MCF 10A (cell line): ENCODE measurements at regions not wholly inside any gene's neighbourhood (a gene's known extent, or its start where the extent isn't known, plus 50 kb on each side); places are given as distances from the start of the nearest gene placed in this dataset.

ENCODE experiments used
- BruUV-seq: library from RNA; stranded (reverse); fragments of 400-500 nt; replicated peaks from 2 replicates; lab custom pipeline; 2021; lab: Mats Ljungman, UMichigan
- CTCF ChIA-PET: fragments of 300-600 bp; sonication (Branson Sonifier 250); formaldehyde crosslinking; extraction: SDS; loops from one replicate; lab custom pipeline; 2021; ENCODE audit warnings: antibody characterized with exemption, inconsistent platforms; lab: Yijun Ruan, JAX
- POLR2A ChIA-PET: fragments of 300-600, 350-650 bp; sonication (Branson Sonifier 250); formaldehyde crosslinking; extraction: SDS; loops from one replicate; lab custom pipeline; 2020; ENCODE audit warnings: antibody characterized with exemption, inconsistent platforms; lab: Yijun Ruan, JAX
- DNase-seq: peaks from one replicate; pipeline ENCODE4 v3.0.0-alpha.2; 2018; ENCODE audit not compliant: unreplicated experiment
- H3K27ac Mint-ChIP-seq: one replicate; pipeline ENCODE4 v1.8.0; 2022; ENCODE audit warnings: mild to moderate bottlenecking, low read depth, mixed read lengths; ENCODE audit not compliant: unreplicated experiment
- H3K27me3 Mint-ChIP-seq: one replicate; pipeline ENCODE4 v1.8.0; 2022; ENCODE audit warnings: mixed read lengths; ENCODE audit not compliant: insufficient read depth, unreplicated experiment
- H3K36me3 Mint-ChIP-seq: one replicate; pipeline ENCODE4 v1.8.0; 2022; ENCODE audit warnings: mild to moderate bottlenecking, moderate library complexity, mixed read lengths; ENCODE audit not compliant: insufficient read depth, unreplicated experiment
- H3K4me1 Mint-ChIP-seq: one replicate; pipeline ENCODE4 v1.8.0; 2022; ENCODE audit warnings: mixed read lengths; ENCODE audit not compliant: insufficient read depth, unreplicated experiment
- H3K4me3 Mint-ChIP-seq: one replicate; pipeline ENCODE4 v1.8.0; 2022; ENCODE audit warnings: mild to moderate bottlenecking, moderate library complexity, mixed read lengths; ENCODE audit not compliant: unreplicated experiment
- H3K9me3 Mint-ChIP-seq: one replicate; pipeline ENCODE4 v1.8.0; 2022; ENCODE audit warnings: mixed read lengths; ENCODE audit not compliant: unreplicated experiment
- intact Hi-C: fragments of 100-400 bp; cut with micrococcal nuclease; formaldehyde crosslinking; loops from 2 replicates; pipeline ENCODE4 v1.14.1; 2022
- TF ChIP-seq, protein P1 (sequence below): fragments of 200-600 bp; IDR thresholded peaks from one replicate; pipeline ENCODE4 v1.8.0; 2022; ENCODE audit warnings: antibody characterized with exemption, mild to moderate bottlenecking; ENCODE audit not compliant: unreplicated experiment

GRCh38 chr3:110149763-110150162, 812.4 kb upstream of the DPPA4 start:
- TF ChIP-seq, protein P1, sequence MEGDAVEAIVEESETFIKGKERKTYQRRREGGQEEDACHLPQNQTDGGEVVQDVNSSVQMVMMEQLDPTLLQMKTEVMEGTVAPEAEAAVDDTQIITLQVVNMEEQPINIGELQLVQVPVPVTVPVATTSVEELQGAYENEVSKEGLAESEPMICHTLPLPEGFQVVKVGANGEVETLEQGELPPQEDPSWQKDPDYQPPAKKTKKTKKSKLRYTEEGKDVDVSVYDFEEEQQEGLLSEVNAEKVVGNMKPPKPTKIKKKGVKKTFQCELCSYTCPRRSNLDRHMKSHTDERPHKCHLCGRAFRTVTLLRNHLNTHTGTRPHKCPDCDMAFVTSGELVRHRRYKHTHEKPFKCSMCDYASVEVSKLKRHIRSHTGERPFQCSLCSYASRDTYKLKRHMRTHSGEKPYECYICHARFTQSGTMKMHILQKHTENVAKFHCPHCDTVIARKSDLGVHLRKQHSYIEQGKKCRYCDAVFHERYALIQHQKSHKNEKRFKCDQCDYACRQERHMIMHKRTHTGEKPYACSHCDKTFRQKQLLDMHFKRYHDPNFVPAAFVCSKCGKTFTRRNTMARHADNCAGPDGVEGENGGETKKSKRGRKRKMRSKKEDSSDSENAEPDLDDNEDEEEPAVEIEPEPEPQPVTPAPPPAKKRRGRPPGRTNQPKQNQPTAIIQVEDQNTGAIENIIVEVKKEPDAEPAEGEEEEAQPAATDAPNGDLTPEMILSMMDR: no peak
- no peak overlapping the region for H3K4me3 Mint-ChIP-seq
- H3K9me3 Mint-ChIP-seq: no peaks in the 10 kb centered on the region
- ChIA-PET CTCF (no interaction called here), POLR2A (no interaction called here)
- no peak for DNase-seq
- no TSS peak for BruUV-seq
- no peaks in the 10 kb centered on the region for H3K36me3 Mint-ChIP-seq
- H3K27ac Mint-ChIP-seq: no peak overlapping the region
- H3K27me3 Mint-ChIP-seq: no peaks in the 10 kb centered on the region
- H3K4me1 Mint-ChIP-seq: no peaks in the 10 kb centered on the region
- intact Hi-C loops: no loop called here

DNA sequence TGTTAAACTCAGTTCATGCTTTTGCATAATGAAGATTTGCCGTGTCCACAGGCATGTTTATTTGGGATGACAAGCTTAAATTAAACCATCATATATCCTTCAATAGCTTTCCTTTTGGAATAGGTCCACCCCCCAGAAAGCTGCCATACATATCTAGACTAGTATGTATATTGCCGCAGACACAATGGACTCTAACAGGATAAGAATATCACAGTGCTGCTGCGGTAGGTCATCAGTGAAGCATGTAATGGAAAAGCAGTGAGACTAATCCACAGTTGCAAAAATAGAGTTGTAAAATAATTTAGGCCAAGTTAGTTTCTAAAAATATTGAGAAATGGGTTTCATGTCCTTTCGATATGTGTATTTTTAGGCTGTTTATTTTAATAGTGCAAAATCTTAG, 819.9 kb upstream of the DPPA4 start:
- Mint-ChIP-seq H3K27me3 (no peaks in the 10 kb centered on the region), H3K36me3 (no peaks in the 10 kb centered on the region), H3K9me3 (no peaks in the 10 kb centered on the region), H3K27ac (no peak overlapping the region), H3K4me1 (no peaks in the 10 kb centered on the region), H3K4me3 (no peak overlapping the region)
- no peak for DNase-seq
- intact Hi-C loops: no loop called here
- BruUV-seq: no TSS peak
- ChIA-PET POLR2A (no interaction called here), CTCF (no interaction called here)
- TF ChIP-seq, protein P1: no peak

DNA sequence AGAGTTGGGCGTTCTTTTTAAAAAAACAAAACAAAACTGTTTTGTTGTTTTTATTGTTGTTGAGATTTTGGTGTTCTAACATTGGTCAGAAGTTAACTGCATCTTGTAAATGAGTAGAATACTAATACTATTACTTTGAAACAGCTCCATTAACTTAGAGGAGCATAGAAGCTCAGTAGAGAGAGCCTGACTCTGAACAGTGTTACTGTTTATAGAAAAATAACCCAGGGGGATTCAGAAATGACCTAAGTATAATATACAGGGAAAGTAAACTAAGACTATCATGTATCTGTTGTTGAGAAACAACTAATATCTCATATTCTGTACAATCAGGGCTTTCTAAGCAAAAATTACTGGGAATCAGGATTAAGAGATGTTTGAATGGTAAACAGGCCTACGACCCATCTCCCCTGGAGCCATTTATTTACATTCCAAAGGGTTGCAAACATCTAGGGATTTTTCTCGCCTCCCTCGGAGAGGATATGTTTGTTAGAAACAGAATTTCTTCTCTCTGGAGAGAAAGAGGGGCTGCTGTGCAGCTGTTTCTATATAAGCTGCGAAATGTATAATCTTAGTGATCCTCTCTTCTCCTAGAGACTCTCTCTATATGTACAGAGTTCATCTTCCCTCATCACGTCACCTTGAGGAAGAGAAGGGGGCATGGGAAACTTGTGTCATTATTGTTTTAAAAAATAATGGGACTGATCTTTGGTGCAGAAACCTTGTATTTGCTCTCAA, 827.5 kb upstream of the DPPA4 start:
- Mint-ChIP-seq H3K27ac (no peak overlapping the region), H3K36me3 (no peaks in the 10 kb centered on the region), H3K27me3 (no peaks in the 10 kb centered on the region), H3K9me3 (peaks cover 6% of the 10 kb centered on the region), H3K4me3 (no peak overlapping the region), H3K4me1 (no peaks in the 10 kb centered on the region)
- CTCF ChIA-PET: interaction anchor here (0.6 kb wide), 1 partner anchor 981 kb away, joined by 3 read pairs; no protein-coding TSS in a partner anchor
- POLR2A ChIA-PET: no interaction called here
- BruUV-seq: no TSS peak
- DNase-seq: no peak
- intact Hi-C loops: no loop called here
- TF ChIP-seq, protein P1: no peak

DNA sequence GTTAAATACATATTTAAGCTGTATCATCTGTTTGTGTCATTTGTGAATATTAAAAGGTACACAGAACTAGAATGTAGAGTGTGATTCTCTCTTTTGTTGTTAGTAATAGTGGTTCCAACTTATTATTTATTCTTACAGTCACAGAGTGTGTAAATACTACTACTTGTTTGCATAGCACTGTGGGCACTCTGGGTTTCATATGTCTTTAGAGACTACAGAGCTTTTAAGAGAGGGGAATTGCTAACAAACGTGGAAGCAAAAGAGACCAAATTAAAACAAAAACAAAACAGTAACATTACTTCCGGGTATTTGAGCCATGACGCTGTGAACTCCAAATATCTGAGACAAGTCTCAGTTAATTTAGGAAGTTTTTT, 828.0 kb upstream of the DPPA4 start:
- POLR2A ChIA-PET: no interaction called here
- Mint-ChIP-seq H3K4me1 (no peaks in the 10 kb centered on the region), H3K4me3 (no peak overlapping the region), H3K36me3 (no peaks in the 10 kb centered on the region), H3K27me3 (no peaks in the 10 kb centered on the region), H3K9me3 (peaks cover 6% of the 10 kb centered on the region), H3K27ac (peak overlapping the region; percentile 40)
- TF ChIP-seq, protein P1: no peak
- no peak for DNase-seq
- intact Hi-C loops: no loop called here
- CTCF ChIA-PET: interaction anchor here (0.6 to 0.7 kb wide), 2 partner anchors 88 to 980 kb away, joined by 3 to 4 read pairs; no protein-coding TSS in a partner anchor
- BruUV-seq: no TSS peak
